ENCODE measurements at regions not wholly inside any gene's neighbourhood (a gene's known extent, or its start where the extent isn't known, plus 50 kb on each side); places are given as distances from the start of the nearest gene placed in this dataset.

DNA sequence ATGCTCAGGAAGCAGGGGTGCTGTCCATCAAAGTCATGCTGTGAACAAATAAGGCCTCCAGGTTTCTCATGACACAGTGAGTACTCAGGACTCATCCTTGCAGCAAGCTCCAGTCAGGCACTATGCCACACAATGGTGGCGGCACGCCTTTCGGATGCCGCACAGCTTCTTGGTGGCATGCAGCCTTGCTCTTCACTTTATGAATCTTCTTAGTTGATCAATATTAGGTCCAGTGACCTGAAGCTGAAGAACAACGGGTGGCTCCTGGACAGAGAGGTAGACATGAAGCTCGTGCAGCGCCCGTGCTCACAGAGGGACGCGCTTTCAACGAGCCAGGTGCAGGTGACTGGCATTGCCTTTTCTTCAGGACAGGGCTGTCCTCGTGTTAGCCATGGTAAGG, 653.0 kb upstream of the MGMT start:
- Histone ChIP-seq H3K4me1 (no peaks in the 10 kb centered on the region), H3K79me2 (no peaks in the 10 kb centered on the region), H3K4me2 (ENCODE audit: low read length) (no peak overlapping the region), H3K4me3 (ENCODE audit: low read depth, low read length) (no peak overlapping the region), H3K9ac (no peak overlapping the region), H3K9me3 (ENCODE audit: control insufficient read depth, low read length) (no peaks in the 10 kb centered on the region), H3K36me3 (ENCODE audit: control insufficient read depth, insufficient read depth, low read length) (no peaks in the 10 kb centered on the region), H2AFZ (no peak overlapping the region), H3K27me3 (ENCODE audit: control insufficient read depth, insufficient read depth, low read length) (no peaks in the 10 kb centered on the region), H3K27ac (no peak overlapping the region)
- TF ChIP-seq, protein P1, sequence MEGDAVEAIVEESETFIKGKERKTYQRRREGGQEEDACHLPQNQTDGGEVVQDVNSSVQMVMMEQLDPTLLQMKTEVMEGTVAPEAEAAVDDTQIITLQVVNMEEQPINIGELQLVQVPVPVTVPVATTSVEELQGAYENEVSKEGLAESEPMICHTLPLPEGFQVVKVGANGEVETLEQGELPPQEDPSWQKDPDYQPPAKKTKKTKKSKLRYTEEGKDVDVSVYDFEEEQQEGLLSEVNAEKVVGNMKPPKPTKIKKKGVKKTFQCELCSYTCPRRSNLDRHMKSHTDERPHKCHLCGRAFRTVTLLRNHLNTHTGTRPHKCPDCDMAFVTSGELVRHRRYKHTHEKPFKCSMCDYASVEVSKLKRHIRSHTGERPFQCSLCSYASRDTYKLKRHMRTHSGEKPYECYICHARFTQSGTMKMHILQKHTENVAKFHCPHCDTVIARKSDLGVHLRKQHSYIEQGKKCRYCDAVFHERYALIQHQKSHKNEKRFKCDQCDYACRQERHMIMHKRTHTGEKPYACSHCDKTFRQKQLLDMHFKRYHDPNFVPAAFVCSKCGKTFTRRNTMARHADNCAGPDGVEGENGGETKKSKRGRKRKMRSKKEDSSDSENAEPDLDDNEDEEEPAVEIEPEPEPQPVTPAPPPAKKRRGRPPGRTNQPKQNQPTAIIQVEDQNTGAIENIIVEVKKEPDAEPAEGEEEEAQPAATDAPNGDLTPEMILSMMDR (IDR thresholded peaks at IDR 0.05) = no peak

DNA sequence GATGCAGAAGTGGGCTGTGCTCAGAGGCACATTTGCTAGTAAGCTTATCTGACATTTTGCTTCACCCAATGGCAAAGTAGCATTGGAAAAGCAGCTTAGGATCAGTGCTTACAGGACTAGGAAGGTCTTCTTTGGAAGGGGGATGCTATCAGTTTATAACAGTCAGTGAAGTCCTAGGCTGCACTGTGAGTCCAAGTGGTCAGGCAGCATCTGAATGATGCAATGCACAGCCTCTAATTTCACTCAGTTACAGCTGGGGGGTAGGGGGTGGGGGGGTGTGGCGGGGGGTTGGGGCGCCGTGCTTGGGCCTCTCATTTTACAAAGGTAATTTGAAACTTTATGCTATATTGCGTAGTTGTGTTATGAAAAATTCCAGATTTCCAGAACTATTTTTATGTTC, 652.3 kb upstream of the MGMT start:
- Histone ChIP-seq H3K4me3 (ENCODE audit: low read depth, low read length) (no peak overlapping the region), H3K79me2 (no peaks in the 10 kb centered on the region), H2AFZ (no peak overlapping the region), H3K36me3 (ENCODE audit: control insufficient read depth, insufficient read depth, low read length) (no peaks in the 10 kb centered on the region), H3K27ac (no peak overlapping the region), H3K9ac (no peak overlapping the region), H3K27me3 (ENCODE audit: control insufficient read depth, insufficient read depth, low read length) (no peaks in the 10 kb centered on the region), H3K9me3 (ENCODE audit: control insufficient read depth, low read length) (no peaks in the 10 kb centered on the region), H3K4me1 (no peaks in the 10 kb centered on the region), H3K4me2 (ENCODE audit: low read length) (no peak overlapping the region)
- TF ChIP-seq, protein P1 (IDR thresholded peaks at IDR 0.05) = no peak

DNA sequence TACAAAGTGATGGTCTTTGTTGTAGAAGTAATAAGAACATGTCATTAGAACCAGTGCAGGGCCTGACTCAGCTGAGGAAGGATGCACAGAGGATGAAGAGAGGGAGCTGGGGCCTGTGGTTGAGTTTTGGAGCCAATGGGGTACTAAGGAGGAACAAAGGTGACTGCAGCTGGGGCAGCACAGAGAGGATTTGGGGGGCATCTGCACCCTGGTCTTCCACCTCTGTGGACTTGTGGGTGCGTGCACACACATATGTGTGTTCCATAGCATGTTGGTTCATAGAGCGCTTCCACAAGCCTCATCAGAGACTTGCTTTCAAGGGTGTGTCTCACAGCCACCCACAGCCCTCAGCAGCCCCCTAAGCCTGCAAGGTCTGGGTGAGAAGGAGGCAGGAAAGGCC, 650.3 kb upstream of the MGMT start:
- Histone ChIP-seq H3K9me3 (ENCODE audit: control insufficient read depth, low read length) (no peaks in the 10 kb centered on the region), H3K4me3 (ENCODE audit: low read depth, low read length) (no peak overlapping the region), H3K27ac (no peak overlapping the region), H3K36me3 (ENCODE audit: control insufficient read depth, insufficient read depth, low read length) (no peaks in the 10 kb centered on the region), H3K9ac (no peak overlapping the region), H3K27me3 (ENCODE audit: control insufficient read depth, insufficient read depth, low read length) (no peaks in the 10 kb centered on the region), H3K79me2 (no peaks in the 10 kb centered on the region), H3K4me1 (no peaks in the 10 kb centered on the region), H3K4me2 (ENCODE audit: low read length) (no peak overlapping the region), H2AFZ (no peak overlapping the region)
- TF ChIP-seq, protein P1 (IDR thresholded peaks at IDR 0.05) = no peak

DNA sequence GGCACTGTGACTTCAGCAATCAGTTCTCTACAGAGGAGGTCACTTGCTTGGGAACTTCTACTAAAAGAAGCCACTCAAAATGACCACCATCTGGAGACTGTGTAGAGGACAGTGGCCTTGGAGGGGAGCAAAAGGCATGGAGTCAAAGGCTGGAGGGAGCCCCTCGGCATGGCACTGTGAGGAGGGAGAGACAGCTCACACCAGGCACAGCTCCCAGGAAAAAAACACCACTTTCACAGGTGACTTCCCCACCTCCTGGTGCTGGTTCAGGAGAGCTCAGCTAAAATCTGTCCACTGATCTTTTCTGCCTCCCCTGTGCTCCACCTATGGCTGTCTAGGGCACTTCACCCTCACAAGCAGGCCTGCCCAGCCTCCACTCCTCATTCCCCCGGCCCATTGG, 649.4 kb upstream of the MGMT start:
- H3K4me2 ChIP-seq (ENCODE audit: low read length) = no peak overlapping the region
- H3K9me3 ChIP-seq (ENCODE audit: control insufficient read depth, low read length) = no peaks in the 10 kb centered on the region
- no peak overlapping the region for H3K27ac ChIP-seq
- no peak overlapping the region for H2AFZ ChIP-seq
- H3K4me1 ChIP-seq = no peaks in the 10 kb centered on the region
- TF ChIP-seq, protein P1 (IDR thresholded peaks at IDR 0.05) = no peak
- no peaks in the 10 kb centered on the region for H3K27me3 ChIP-seq (ENCODE audit: control insufficient read depth, insufficient read depth, low read length)
- no peak overlapping the region for H3K9ac ChIP-seq
- no peaks in the 10 kb centered on the region for H3K36me3 ChIP-seq (ENCODE audit: control insufficient read depth, insufficient read depth, low read length)
- H3K4me3 ChIP-seq (ENCODE audit: low read depth, low read length) = no peak overlapping the region
- no peaks in the 10 kb centered on the region for H3K79me2 ChIP-seq

DNA sequence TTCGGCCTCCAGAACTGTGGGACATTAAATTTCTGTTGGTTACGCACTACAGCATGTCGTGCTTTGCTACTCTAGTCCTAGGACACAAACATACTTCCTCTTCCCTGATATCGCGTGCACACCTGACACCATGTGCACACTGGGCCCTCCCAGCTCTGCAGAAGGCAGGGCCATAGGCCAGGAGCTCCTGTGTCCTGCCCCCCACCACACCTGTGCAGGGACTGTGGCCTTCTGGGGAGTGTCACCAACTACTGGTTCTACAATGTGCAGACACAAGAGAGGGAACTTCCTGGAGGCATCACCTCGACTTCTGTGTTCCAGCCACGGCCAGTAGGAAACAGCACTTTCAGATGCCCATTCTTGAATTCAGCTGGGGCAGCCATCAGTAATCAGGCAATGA, 646.4 kb upstream of the MGMT start:
- no peaks in the 10 kb centered on the region for H3K4me1 ChIP-seq
- no peak overlapping the region for H3K9ac ChIP-seq
- no peak overlapping the region for H3K27ac ChIP-seq
- no peak overlapping the region for H3K4me2 ChIP-seq (ENCODE audit: low read length)
- H3K79me2 ChIP-seq = no peaks in the 10 kb centered on the region
- no peak overlapping the region for H3K4me3 ChIP-seq (ENCODE audit: low read depth, low read length)
- TF ChIP-seq, protein P1 (IDR thresholded peaks at IDR 0.05) = no peak
- no peaks in the 10 kb centered on the region for H3K9me3 ChIP-seq (ENCODE audit: control insufficient read depth, low read length)
- no peaks in the 10 kb centered on the region for H3K27me3 ChIP-seq (ENCODE audit: control insufficient read depth, insufficient read depth, low read length)
- H3K36me3 ChIP-seq (ENCODE audit: control insufficient read depth, insufficient read depth, low read length) = no peaks in the 10 kb centered on the region
- H2AFZ ChIP-seq = no peak overlapping the region

All from parathyroid adenoma (tissue), 2 donors.